ENCODE measurements at regions not wholly inside any gene's neighbourhood (a gene's known extent, or its start where the extent isn't known, plus 50 kb on each side); places are given as distances from the start of the nearest gene placed in this dataset.

- DNase-seq: no peak
- H3K4me1 ChIP-seq: no peaks in the 10 kb centered on the region
- H3K36me3 ChIP-seq: no peaks in the 10 kb centered on the region
- intact Hi-C loops (cut with DNase I; ENCODE audit: low total_unique reads): no loop called here
- TF ChIP-seq POLR2AphosphoS5 (IDR thresholded peaks at IDR 0.05) (no peak), EP300 (IDR thresholded peaks at IDR 0.05; ENCODE audit: low read depth) (no peak), POLR2A (IDR thresholded peaks at IDR 0.05) (no peak), CTCF (IDR thresholded peaks at IDR 0.05) (no peak)
- in situ Hi-C loops (cut with MboI; ENCODE audit: low pct_ligation_motif_present in 1 of 4, low pct_unique_long_range_greater_than_20kb in 1 of 4, low sequenced_read_pairs in 3 of 4): no loop called here
- no peak overlapping the region for H3K27ac ChIP-seq
- H3K27me3 ChIP-seq: no peaks in the 10 kb centered on the region
- no peaks in the 10 kb centered on the region for H3K9me3 ChIP-seq
- no peak overlapping the region for H3K4me3 ChIP-seq
Observed at GRCh38 chr5:164362835-164363234, 857.4 kb downstream of the MAT2B start.

DNA sequence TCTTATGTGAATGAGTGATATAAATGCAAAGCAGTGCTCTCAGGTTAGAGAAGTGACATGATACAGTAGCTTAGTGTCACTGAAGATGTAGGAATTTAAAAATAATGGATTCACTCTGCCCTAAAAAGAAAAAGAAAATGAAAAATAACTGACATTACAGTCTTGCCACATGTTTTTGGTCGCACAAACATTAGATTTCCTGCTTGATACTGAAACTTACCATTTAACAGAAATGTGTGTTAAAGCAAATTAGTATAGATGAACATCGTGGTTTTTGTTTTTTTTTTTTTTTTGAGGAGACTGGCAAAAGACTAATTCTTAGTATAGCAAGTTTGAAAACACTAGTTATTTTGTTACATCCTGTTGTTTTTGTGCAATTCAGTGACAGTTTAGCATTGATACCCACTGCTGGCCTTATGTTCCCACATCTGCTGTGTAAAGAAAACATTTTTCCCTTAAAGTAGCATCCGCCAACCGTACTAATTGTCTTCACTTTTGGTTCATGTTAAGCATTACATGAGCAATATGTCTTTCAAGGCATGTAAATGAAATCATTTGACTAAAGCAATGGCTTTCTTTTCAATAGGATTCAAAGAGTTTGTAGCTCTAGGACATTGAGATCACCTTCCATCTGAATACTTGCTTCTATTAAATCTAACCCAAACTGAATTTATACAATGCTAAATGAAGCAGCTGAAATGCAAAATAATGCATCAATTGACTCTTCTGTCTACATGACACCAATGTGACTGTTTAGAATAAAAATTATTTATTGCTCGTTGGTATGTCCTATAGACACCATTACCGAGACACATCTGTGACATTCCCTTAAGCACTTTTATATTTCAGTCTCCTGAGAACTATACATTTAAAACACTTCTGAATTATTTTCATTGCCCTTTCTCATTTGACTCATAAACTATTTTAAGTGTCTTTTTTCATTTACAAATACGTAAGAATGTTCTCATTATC, 859.1 kb downstream of the MAT2B start:
- in situ Hi-C loops (cut with MboI; ENCODE audit: low pct_ligation_motif_present in 1 of 4, low pct_unique_long_range_greater_than_20kb in 1 of 4, low sequenced_read_pairs in 3 of 4) (no loop called here), intact Hi-C loops (cut with DNase I; ENCODE audit: low total_unique reads) (no loop called here)
- Histone ChIP-seq H3K27me3 (no peaks in the 10 kb centered on the region), H3K9me3 (no peaks in the 10 kb centered on the region), H3K4me1 (no peaks in the 10 kb centered on the region), H3K4me3 (no peak overlapping the region), H3K27ac (no peak overlapping the region), H3K36me3 (no peaks in the 10 kb centered on the region)
- TF ChIP-seq POLR2AphosphoS5 (IDR thresholded peaks at IDR 0.05): no peak
- TF ChIP-seq CTCF (IDR thresholded peaks at IDR 0.05): no peak
- no peak for TF ChIP-seq EP300 (IDR thresholded peaks at IDR 0.05; ENCODE audit: low read depth)
- no peak for TF ChIP-seq POLR2A (IDR thresholded peaks at IDR 0.05)
- 73 to 82% methylated on average over 6 to 7 of the region's 7 CpGs for WGBS, 2 donors (ENCODE audit: low coverage in 1 of 2)
- DNase-seq: no peak

DNA sequence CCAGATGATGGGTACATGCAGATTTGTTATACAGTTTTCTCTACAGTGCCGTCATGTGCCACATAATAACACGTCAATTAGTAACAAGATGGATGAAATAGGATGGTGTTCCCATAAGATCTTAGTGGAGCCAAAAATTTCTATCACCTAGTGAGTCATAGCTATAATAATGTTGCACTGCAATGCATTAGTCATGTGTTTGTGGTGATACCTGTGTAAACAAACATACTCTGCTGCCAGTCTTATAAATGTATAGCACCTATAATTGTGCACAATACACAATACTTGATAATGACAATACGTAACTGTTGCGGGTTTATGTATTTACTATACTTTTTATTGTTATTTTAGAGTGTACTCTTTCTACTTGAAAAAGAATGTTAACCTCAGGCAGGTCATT, 865.4 kb downstream of the MAT2B start:
- TF ChIP-seq POLR2AphosphoS5 (IDR thresholded peaks at IDR 0.05) (no peak), EP300 (IDR thresholded peaks at IDR 0.05; ENCODE audit: low read depth) (no peak), CTCF (IDR thresholded peaks at IDR 0.05) (no peak), POLR2A (IDR thresholded peaks at IDR 0.05) (no peak)
- no peaks in the 10 kb centered on the region for H3K9me3 ChIP-seq
- no peak overlapping the region for H3K4me3 ChIP-seq
- no peak for DNase-seq
- H3K27me3 ChIP-seq: no peaks in the 10 kb centered on the region
- intact Hi-C loops (cut with DNase I; ENCODE audit: low total_unique reads) (no loop called here), in situ Hi-C loops (cut with MboI; ENCODE audit: low pct_ligation_motif_present in 1 of 4, low pct_unique_long_range_greater_than_20kb in 1 of 4, low sequenced_read_pairs in 3 of 4) (no loop called here)
- no peaks in the 10 kb centered on the region for H3K4me1 ChIP-seq
- no peaks in the 10 kb centered on the region for H3K36me3 ChIP-seq
- WGBS, 2 donors (ENCODE audit: low coverage in 1 of 2): 69 to 72% methylated on average over 4 of the region's 4 CpGs
- H3K27ac ChIP-seq: no peak overlapping the region

- H3K9me3 ChIP-seq: no peaks in the 10 kb centered on the region
- 81 to 92% methylated on average over 1 of the region's 1 CpG for WGBS, 2 donors (ENCODE audit: low coverage in 1 of 2)
- intact Hi-C loops (cut with DNase I; ENCODE audit: low total_unique reads): no loop called here
- TF ChIP-seq EP300 (IDR thresholded peaks at IDR 0.05; ENCODE audit: low read depth) (no peak), CTCF (IDR thresholded peaks at IDR 0.05) (no peak), POLR2AphosphoS5 (IDR thresholded peaks at IDR 0.05) (no peak), POLR2A (IDR thresholded peaks at IDR 0.05) (no peak)
- no peaks in the 10 kb centered on the region for H3K4me1 ChIP-seq
- no peak overlapping the region for H3K27ac ChIP-seq
- H3K27me3 ChIP-seq: no peaks in the 10 kb centered on the region
- DNase-seq: no peak
- in situ Hi-C loops (cut with MboI; ENCODE audit: low pct_ligation_motif_present in 1 of 4, low pct_unique_long_range_greater_than_20kb in 1 of 4, low sequenced_read_pairs in 3 of 4): no loop called here
- no peaks in the 10 kb centered on the region for H3K36me3 ChIP-seq
- no peak overlapping the region for H3K4me3 ChIP-seq
Observed at GRCh38 chr5:164372892-164373291, 867.5 kb downstream of the MAT2B start.

All from transverse colon (tissue), 4 donors.